ENCODE measurements at regions not wholly inside any gene's neighbourhood (a gene's known extent, or its start where the extent isn't known, plus 50 kb on each side); places are given as distances from the start of the nearest gene placed in this dataset.

DNA sequence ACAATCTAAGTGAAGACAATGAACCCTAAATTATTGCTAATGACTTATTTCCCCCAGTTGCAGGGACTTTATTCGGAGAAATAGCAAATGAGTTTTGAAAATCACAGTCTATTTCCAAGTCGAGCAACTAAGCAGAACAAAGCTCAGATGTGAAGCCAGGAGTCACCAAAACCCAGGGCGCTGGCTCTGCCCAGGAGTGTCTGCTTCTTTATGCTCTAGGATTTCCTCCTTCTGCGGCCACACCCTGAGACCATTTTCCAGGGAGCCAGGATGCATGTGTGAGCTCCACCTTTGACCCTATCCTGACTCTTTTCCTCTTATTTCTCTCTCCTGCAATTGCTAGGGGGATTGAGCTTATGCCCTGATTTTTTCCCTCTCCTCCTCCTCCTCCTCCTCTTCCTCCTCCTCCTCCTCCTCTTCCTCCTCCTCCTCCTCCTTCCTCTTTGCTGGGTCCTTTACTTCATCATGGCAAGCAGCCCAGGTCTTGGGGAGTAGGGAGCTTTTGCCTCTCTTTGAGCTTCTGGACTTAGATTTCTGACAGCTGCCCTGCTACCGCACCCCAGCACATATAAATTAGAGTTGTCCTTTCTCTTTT lies 234.4 kb downstream of the ARL4A start:
- TF ChIP-seq, protein P1, sequence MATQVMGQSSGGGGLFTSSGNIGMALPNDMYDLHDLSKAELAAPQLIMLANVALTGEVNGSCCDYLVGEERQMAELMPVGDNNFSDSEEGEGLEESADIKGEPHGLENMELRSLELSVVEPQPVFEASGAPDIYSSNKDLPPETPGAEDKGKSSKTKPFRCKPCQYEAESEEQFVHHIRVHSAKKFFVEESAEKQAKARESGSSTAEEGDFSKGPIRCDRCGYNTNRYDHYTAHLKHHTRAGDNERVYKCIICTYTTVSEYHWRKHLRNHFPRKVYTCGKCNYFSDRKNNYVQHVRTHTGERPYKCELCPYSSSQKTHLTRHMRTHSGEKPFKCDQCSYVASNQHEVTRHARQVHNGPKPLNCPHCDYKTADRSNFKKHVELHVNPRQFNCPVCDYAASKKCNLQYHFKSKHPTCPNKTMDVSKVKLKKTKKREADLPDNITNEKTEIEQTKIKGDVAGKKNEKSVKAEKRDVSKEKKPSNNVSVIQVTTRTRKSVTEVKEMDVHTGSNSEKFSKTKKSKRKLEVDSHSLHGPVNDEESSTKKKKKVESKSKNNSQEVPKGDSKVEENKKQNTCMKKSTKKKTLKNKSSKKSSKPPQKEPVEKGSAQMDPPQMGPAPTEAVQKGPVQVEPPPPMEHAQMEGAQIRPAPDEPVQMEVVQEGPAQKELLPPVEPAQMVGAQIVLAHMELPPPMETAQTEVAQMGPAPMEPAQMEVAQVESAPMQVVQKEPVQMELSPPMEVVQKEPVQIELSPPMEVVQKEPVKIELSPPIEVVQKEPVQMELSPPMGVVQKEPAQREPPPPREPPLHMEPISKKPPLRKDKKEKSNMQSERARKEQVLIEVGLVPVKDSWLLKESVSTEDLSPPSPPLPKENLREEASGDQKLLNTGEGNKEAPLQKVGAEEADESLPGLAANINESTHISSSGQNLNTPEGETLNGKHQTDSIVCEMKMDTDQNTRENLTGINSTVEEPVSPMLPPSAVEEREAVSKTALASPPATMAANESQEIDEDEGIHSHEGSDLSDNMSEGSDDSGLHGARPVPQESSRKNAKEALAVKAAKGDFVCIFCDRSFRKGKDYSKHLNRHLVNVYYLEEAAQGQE (IDR thresholded peaks at IDR 0.05; ENCODE audit: insufficient read depth in 1 of 2, low read depth in 2 of 2, low read length in 2 of 2) = no peak
- no peak for TF ChIP-seq FOXP2 (optimal IDR thresholded peaks at IDR 0.05; ENCODE audit: borderline replicate concordance, extremely low read depth, extremely low read length, insufficient read depth)
- no peak for TF ChIP-seq SIN3A (IDR thresholded peaks at IDR 0.05; ENCODE audit: borderline replicate concordance, insufficient read depth, low read length)

- TF ChIP-seq FOXP2 (optimal IDR thresholded peaks at IDR 0.05; ENCODE audit: borderline replicate concordance, extremely low read depth, extremely low read length, insufficient read depth) (no peak), SIN3A (IDR thresholded peaks at IDR 0.05; ENCODE audit: borderline replicate concordance, insufficient read depth, low read length) (no peak), POLR2AphosphoS5 (IDR thresholded peaks at IDR 0.05; ENCODE audit: low read depth, low read length) (no peak), TAF1 (IDR thresholded peaks at IDR 0.05; ENCODE audit: borderline replicate concordance, insufficient read depth, low read length) (no peak)
- TF ChIP-seq, protein P1 (IDR thresholded peaks at IDR 0.05; ENCODE audit: insufficient read depth in 1 of 2, low read depth in 2 of 2, low read length in 2 of 2) = no peak
These were observed 236.5 kb downstream of the ARL4A start for GRCh38 chr7:12923971-12924370.

DNA sequence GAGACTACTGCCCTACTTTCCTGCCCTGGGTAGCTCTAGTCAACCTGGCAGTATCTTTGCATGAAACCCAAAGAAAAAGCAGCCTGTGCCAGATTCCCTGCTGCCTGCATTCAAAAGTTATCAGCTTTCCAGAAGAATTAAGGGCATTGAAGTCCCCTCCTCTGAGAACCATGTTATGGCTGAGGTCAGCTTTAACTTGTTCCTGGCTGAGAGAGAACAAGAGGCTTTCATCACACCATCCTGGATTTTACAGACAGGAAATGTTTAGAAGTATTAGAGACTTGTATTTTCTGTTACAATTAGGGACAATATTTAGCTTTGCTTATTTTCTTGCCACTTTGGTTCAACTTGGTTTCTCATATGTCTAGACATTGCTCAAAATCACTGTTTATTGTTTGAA lies 238.8 kb downstream of the ARL4A start:
- no peak for TF ChIP-seq FOXP2 (optimal IDR thresholded peaks at IDR 0.05; ENCODE audit: borderline replicate concordance, extremely low read depth, extremely low read length, insufficient read depth)
- TF ChIP-seq, protein P1 (IDR thresholded peaks at IDR 0.05; ENCODE audit: insufficient read depth in 1 of 2, low read depth in 2 of 2, low read length in 2 of 2) = no peak
- TF ChIP-seq POLR2AphosphoS5 (IDR thresholded peaks at IDR 0.05; ENCODE audit: low read depth, low read length) = no peak
- no peak for TF ChIP-seq TAF1 (IDR thresholded peaks at IDR 0.05; ENCODE audit: borderline replicate concordance, insufficient read depth, low read length)
- TF ChIP-seq SIN3A (IDR thresholded peaks at IDR 0.05; ENCODE audit: borderline replicate concordance, insufficient read depth, low read length) = no peak

DNA sequence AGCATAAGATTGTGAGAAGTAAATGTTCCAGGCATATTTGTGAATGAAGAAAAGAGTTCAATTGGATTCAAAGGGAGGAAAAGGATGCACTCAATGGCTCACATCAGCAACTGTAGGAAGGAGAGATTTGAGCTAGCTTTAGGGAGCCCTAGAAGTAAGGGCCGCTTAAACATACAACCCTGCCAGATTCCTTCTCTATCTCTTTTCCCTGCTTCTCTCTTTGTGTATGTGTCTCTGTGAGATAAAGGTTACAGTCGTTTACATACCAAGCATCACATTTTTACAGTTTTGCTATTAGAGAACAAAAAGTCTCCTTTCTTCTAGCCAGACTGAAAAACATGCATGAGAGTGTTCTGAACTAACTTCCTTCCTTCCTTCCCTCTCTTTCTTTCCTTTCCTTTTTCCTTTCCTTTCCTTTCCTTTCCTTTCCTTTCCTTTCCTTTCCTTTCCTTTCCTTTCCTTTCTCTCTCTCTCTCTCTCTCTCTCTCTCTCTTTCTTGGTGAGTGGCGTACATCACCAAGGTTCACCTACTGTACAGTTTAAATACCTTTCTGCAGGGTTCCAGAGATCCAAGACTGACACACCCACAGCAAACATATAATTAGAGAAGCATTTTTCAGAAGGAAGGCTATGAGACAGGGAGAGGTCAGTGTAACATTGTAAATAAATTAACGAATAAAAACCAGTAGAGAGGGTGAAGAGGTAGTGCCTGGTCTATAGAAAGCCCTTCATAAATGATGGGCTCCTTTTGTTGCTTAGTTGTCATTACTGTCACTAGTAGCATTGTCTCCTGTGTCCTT lies 240.4 kb downstream of the ARL4A start:
- TF ChIP-seq FOXP2 (optimal IDR thresholded peaks at IDR 0.05; ENCODE audit: borderline replicate concordance, extremely low read depth, extremely low read length, insufficient read depth) (no peak), SIN3A (IDR thresholded peaks at IDR 0.05; ENCODE audit: borderline replicate concordance, insufficient read depth, low read length) (no peak), POLR2AphosphoS5 (IDR thresholded peaks at IDR 0.05; ENCODE audit: low read depth, low read length) (no peak), TAF1 (IDR thresholded peaks at IDR 0.05; ENCODE audit: borderline replicate concordance, insufficient read depth, low read length) (no peak)
- TF ChIP-seq, protein P1 (IDR thresholded peaks at IDR 0.05; ENCODE audit: insufficient read depth in 1 of 2, low read depth in 2 of 2, low read length in 2 of 2) = no peak
